Osteoblast (primary cell): ENCODE measurements at regions not wholly inside any gene's neighbourhood (a gene's known extent, or its start where the extent isn't known, plus 50 kb on each side); places are given as distances from the start of the nearest gene placed in this dataset.

Source experiments
- DNase-seq: peaks from one replicate; pipeline ENCODE4 v3.0.0; 2011; ENCODE audit warnings: low spot score, mixed read lengths; ENCODE audit not compliant: insufficient read length; ENCODE audit errors: missing footprints
- H2AFZ ChIP-seq: 2 replicates; pipeline ENCODE4 v1.6.0; 2011; ENCODE audit warnings: mild to moderate bottlenecking, low read length
- H3K27ac ChIP-seq: 2 replicates; pipeline ENCODE4 v1.5.1; 2011; ENCODE audit warnings: mild to moderate bottlenecking, low read depth, low read length, moderate library complexity
- H3K27me3 ChIP-seq: 2 replicates; pipeline ENCODE4 v1.6.0; 2012; ENCODE audit warnings: mild to moderate bottlenecking, control low read depth, inconsistent platforms, low read length, moderate library complexity; ENCODE audit not compliant: insufficient read depth
- H3K36me3 ChIP-seq: 2 replicates; pipeline ENCODE4 v1.5.1; 2011; ENCODE audit warnings: mild to moderate bottlenecking, low read length, control low read depth, moderate library complexity; ENCODE audit not compliant: insufficient read depth
- H3K4me1 ChIP-seq: 2 replicates; pipeline ENCODE4 v1.5.1; 2011; ENCODE audit warnings: mild to moderate bottlenecking, low read length, control low read depth, moderate library complexity; ENCODE audit not compliant: insufficient read depth
- H3K4me2 ChIP-seq: 2 replicates; pipeline ENCODE4 v1.6.0; 2011; ENCODE audit warnings: mild to moderate bottlenecking, low read length; ENCODE audit not compliant: insufficient read depth
- H3K4me3 ChIP-seq: fragments of 200-600 bp; sonication (generic); 3 replicates; pipeline ENCODE4 v1.5.1; 2012; ENCODE audit warnings: mild to moderate bottlenecking, low read length, inconsistent platforms; ENCODE audit not compliant: insufficient read depth
- H3K79me2 ChIP-seq: 2 replicates; pipeline ENCODE4 v1.6.0; 2012; ENCODE audit warnings: mild to moderate bottlenecking, low read length, control low read depth, inconsistent platforms; ENCODE audit not compliant: insufficient read depth
- H3K9me3 ChIP-seq: 2 replicates; pipeline ENCODE4 v1.5.1; 2011; ENCODE audit warnings: low read depth, low read length, control low read depth
- H4K20me1 ChIP-seq: 2 replicates; pipeline ENCODE4 v1.6.0; 2012; ENCODE audit warnings: mild to moderate bottlenecking, low read length, control low read depth; ENCODE audit not compliant: insufficient read depth
- TF ChIP-seq, protein P1 (sequence below): IDR thresholded peaks from 2 replicates; pipeline ENCODE4 v1.5.1; 2011; ENCODE audit warnings: mild to moderate bottlenecking, low read depth, low read length, moderate library complexity; ENCODE audit errors: extremely low read depth

GRCh38 chr6:85015396-85015990 is 251.1 kb upstream of the TBX18 start:
- Histone ChIP-seq H3K4me2 (peak overlapping the region; percentile 31), H3K79me2 (no peaks in the 10 kb centered on the region), H3K4me3 (no peak overlapping the region), H4K20me1 (no peaks in the 10 kb centered on the region), H2AFZ (peak overlapping the region; percentile 64), H3K9me3 (no peaks in the 10 kb centered on the region), H3K27ac (no peak overlapping the region), H3K36me3 (no peaks in the 10 kb centered on the region), H3K27me3 (peaks cover 2% of the 10 kb centered on the region), H3K4me1 (no peaks in the 10 kb centered on the region)
- peak; percentile 68 for DNase-seq
- TF ChIP-seq, protein P1, sequence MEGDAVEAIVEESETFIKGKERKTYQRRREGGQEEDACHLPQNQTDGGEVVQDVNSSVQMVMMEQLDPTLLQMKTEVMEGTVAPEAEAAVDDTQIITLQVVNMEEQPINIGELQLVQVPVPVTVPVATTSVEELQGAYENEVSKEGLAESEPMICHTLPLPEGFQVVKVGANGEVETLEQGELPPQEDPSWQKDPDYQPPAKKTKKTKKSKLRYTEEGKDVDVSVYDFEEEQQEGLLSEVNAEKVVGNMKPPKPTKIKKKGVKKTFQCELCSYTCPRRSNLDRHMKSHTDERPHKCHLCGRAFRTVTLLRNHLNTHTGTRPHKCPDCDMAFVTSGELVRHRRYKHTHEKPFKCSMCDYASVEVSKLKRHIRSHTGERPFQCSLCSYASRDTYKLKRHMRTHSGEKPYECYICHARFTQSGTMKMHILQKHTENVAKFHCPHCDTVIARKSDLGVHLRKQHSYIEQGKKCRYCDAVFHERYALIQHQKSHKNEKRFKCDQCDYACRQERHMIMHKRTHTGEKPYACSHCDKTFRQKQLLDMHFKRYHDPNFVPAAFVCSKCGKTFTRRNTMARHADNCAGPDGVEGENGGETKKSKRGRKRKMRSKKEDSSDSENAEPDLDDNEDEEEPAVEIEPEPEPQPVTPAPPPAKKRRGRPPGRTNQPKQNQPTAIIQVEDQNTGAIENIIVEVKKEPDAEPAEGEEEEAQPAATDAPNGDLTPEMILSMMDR: peak; percentile 97

DNA sequence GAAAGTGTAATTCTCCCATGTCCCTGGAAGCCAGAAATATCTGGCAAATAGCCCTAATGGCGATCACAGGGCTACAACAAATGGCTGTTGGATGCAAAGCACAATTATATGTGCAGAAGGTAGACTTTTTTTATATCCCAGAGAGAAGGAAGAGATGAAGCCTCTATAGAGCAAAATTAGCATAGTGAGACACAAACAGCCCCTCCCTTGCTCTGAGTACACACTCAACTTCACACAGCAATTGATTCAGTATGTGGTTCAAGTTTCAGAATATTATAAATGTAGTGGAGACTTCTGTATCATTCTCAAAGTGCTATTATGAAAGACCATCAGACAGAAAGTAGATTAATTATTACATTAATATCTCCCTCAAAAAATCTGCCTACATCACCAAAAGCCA is 246.5 kb upstream of the TBX18 start:
- H3K4me2 ChIP-seq: no peak overlapping the region
- H3K4me3 ChIP-seq: no peak overlapping the region
- peaks cover 2% of the 10 kb centered on the region for H3K27me3 ChIP-seq
- TF ChIP-seq, protein P1: no peak
- H3K79me2 ChIP-seq: no peaks in the 10 kb centered on the region
- H3K4me1 ChIP-seq: peaks cover 4% of the 10 kb centered on the region
- H3K27ac ChIP-seq: no peak overlapping the region
- H4K20me1 ChIP-seq: no peaks in the 10 kb centered on the region
- H3K36me3 ChIP-seq: no peaks in the 10 kb centered on the region
- no peak overlapping the region for H2AFZ ChIP-seq
- DNase-seq: no peak
- H3K9me3 ChIP-seq: no peaks in the 10 kb centered on the region

DNA sequence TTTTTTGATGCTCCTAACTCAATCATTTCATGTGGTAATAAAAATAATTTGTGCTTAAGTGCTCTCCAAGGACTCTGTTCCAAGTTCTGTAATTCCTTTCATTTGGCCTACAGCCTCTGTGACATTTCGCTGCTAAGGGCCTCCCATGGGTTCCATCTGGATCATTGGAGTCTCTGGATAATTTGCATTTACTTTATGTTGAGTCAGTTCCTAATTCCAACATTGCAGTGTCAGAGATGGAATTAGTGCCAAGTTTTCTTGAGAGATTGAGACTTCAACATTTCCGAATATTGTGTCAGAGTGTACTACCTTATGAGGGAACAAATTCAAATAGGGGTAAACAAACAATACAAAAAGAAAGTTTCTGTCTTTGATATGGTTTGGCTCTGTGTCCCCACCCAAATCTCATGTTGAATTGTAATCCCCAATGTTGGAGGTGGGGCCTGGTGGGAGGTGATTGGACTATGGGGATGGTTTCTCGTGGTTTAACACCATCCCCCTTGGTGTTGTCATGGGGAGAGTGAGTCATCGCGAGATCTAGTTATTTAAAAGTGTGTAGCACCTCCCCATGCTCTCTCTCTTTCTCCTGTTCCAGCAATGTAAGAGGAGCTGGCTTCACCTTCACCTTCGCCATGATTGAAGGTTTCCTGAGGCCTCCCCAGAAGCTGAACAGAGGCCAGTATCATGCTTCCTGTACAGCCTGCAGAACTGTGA is 244.1 kb upstream of the TBX18 start:
- H3K36me3 ChIP-seq: no peaks in the 10 kb centered on the region
- no peak overlapping the region for H3K4me3 ChIP-seq
- peaks cover 4% of the 10 kb centered on the region for H3K27me3 ChIP-seq
- TF ChIP-seq, protein P1: no peak
- no peaks in the 10 kb centered on the region for H3K9me3 ChIP-seq
- no peaks in the 10 kb centered on the region for H4K20me1 ChIP-seq
- H3K79me2 ChIP-seq: no peaks in the 10 kb centered on the region
- no peak overlapping the region for H2AFZ ChIP-seq
- no peak overlapping the region for H3K27ac ChIP-seq
- no peak for DNase-seq
- no peak overlapping the region for H3K4me2 ChIP-seq
- peaks cover 4% of the 10 kb centered on the region for H3K4me1 ChIP-seq

GRCh38 chr6:85006362-85006761 is 242.0 kb upstream of the TBX18 start:
- DNase-seq: no peak
- H2AFZ ChIP-seq: no peak overlapping the region
- TF ChIP-seq, protein P1: no peak

More at GRCh38 chr6:85006362-85006761, 242.0 kb upstream of the TBX18 start:
- H3K4me3 ChIP-seq: no peak overlapping the region
- no peak overlapping the region for H3K27ac ChIP-seq
- H4K20me1 ChIP-seq: no peaks in the 10 kb centered on the region
- no peaks in the 10 kb centered on the region for H3K36me3 ChIP-seq
- no peaks in the 10 kb centered on the region for H3K79me2 ChIP-seq
- peaks cover 8% of the 10 kb centered on the region for H3K27me3 ChIP-seq
- no peak overlapping the region for H3K4me2 ChIP-seq
- peaks cover 4% of the 10 kb centered on the region for H3K4me1 ChIP-seq
- no peaks in the 10 kb centered on the region for H3K9me3 ChIP-seq
